K562 (cell line): ENCODE measurements at regions not wholly inside any gene's neighbourhood (a gene's known extent, or its start where the extent isn't known, plus 50 kb on each side); places are given as distances from the start of the nearest gene placed in this dataset.

Experiments used
- CEBPB ChIP-seq: fragments of 450-650 bp; IDR thresholded peaks from 2 replicates; pipeline ENCODE4 v1.6.1; 2016; ENCODE audit warnings: missing genetic modification characterization, missing compliant biosample characterization
- DACH1 ChIP-seq: fragments of 450-650 bp; IDR thresholded peaks from 2 replicates; pipeline ENCODE4 v1.6.1; 2018; ENCODE audit not compliant: partially characterized antibody
- EP300 ChIP-seq: IDR thresholded peaks from 2 replicates; pipeline ENCODE4 v1.6.1; 2012; ENCODE audit warnings: low read length, improper control_type of control experiment
- NR4A1 ChIP-seq, 2 experiments: fragments of 250-450 bp in 1 of 2; fragments of 450-650 bp in 1 of 2; sonication (Bioruptor Pico) in 1 of 2; IDR thresholded peaks; 2 replicates each; pipeline versions ENCODE4 v1.4.0 to v1.6.1; 2016 to 2020; ENCODE audit warnings: mild to moderate bottlenecking in 2 of 2, missing compliant biosample characterization in 1 of 2, missing genetic modification characterization in 1 of 2, moderate library complexity in 1 of 2
- SRSF1 ChIP-seq: fragments of 200-400 bp; formaldehyde crosslinking; IDR thresholded peaks from 2 replicates; pipeline ENCODE4 v1.6.1; 2017; ENCODE audit warnings: mild to moderate bottlenecking, low read depth, low read length, moderate library complexity
- ZBTB9 ChIP-seq: fragments of 450-650 bp; formaldehyde crosslinking; IDR thresholded peaks from 2 replicates; pipeline ENCODE4 v1.4.0; 2020; ENCODE audit warnings: mild to moderate bottlenecking, moderate library complexity
- TF ChIP-seq, protein P1 (sequence below), 2 experiments: fragments of 450-650 bp in 1 of 2; sonication (generic) in 1 of 2; formaldehyde crosslinking in 1 of 2; IDR thresholded peaks; 2 replicates each; pipeline versions ENCODE4 v1.7.1 to v1.9.0; 2016 to 2022; ENCODE audit warnings: inconsistent platforms in 1 of 2, mild to moderate bottlenecking in 1 of 2, missing genetic modification reagents in 1 of 2
- TF ChIP-seq, protein P2 (sequence below): sonication (generic); formaldehyde crosslinking; IDR thresholded peaks from 2 replicates; pipeline ENCODE4 v1.8.0; 2022; ENCODE audit warnings: mild to moderate bottlenecking, missing genetic modification reagents
- TF ChIP-seq, protein P3 (sequence below): fragments of 250-450 bp; sonication (Bioruptor Pico); IDR thresholded peaks from 2 replicates; pipeline ENCODE4 v1.8.0; 2021; ENCODE audit warnings: moderate library complexity, mild to moderate bottlenecking, inconsistent platforms
- TF ChIP-seq, protein P4 (sequence below): fragments of 450-650 bp; IDR thresholded peaks from 2 replicates; pipeline ENCODE4 v1.7.0; 2016; ENCODE audit warnings: borderline replicate concordance

GRCh38 chr2:111624411-111625156 is 259.4 kb downstream of the ANAPC1 start (continued):
- TF ChIP-seq, protein P1, sequence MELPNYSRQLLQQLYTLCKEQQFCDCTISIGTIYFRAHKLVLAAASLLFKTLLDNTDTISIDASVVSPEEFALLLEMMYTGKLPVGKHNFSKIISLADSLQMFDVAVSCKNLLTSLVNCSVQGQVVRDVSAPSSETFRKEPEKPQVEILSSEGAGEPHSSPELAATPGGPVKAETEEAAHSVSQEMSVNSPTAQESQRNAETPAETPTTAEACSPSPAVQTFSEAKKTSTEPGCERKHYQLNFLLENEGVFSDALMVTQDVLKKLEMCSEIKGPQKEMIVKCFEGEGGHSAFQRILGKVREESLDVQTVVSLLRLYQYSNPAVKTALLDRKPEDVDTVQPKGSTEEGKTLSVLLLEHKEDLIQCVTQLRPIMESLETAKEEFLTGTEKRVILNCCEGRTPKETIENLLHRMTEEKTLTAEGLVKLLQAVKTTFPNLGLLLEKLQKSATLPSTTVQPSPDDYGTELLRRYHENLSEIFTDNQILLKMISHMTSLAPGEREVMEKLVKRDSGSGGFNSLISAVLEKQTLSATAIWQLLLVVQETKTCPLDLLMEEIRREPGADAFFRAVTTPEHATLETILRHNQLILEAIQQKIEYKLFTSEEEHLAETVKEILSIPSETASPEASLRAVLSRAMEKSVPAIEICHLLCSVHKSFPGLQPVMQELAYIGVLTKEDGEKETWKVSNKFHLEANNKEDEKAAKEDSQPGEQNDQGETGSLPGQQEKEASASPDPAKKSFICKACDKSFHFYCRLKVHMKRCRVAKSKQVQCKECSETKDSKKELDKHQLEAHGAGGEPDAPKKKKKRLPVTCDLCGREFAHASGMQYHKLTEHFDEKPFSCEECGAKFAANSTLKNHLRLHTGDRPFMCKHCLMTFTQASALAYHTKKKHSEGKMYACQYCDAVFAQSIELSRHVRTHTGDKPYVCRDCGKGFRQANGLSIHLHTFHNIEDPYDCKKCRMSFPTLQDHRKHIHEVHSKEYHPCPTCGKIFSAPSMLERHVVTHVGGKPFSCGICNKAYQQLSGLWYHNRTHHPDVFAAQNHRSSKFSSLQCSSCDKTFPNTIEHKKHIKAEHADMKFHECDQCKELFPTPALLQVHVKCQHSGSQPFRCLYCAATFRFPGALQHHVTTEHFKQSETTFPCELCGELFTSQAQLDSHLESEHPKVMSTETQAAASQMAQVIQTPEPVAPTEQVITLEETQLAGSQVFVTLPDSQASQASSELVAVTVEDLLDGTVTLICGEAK (IDR thresholded peaks at IDR 0.05) = no peak
- TF ChIP-seq, protein P1 (CRISPR knock-in tag; IDR thresholded peaks at IDR 0.05) = no peak
- TF ChIP-seq, protein P2, sequence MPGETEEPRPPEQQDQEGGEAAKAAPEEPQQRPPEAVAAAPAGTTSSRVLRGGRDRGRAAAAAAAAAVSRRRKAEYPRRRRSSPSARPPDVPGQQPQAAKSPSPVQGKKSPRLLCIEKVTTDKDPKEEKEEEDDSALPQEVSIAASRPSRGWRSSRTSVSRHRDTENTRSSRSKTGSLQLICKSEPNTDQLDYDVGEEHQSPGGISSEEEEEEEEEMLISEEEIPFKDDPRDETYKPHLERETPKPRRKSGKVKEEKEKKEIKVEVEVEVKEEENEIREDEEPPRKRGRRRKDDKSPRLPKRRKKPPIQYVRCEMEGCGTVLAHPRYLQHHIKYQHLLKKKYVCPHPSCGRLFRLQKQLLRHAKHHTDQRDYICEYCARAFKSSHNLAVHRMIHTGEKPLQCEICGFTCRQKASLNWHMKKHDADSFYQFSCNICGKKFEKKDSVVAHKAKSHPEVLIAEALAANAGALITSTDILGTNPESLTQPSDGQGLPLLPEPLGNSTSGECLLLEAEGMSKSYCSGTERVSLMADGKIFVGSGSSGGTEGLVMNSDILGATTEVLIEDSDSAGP (CRISPR knock-in tag) = peak; percentile 72
- TF ChIP-seq ZBTB9 (CRISPR knock-in tag) = no peak
- no peak for TF ChIP-seq NR4A1 (CRISPR knock-in tag; IDR thresholded peaks at IDR 0.05)
- TF ChIP-seq NR4A1 (tag; IDR thresholded peaks at IDR 0.05) = no peak
- TF ChIP-seq SRSF1 = no peak
- TF ChIP-seq DACH1 = no peak
- peak; percentile 98 for TF ChIP-seq CEBPB (tag)
- TF ChIP-seq EP300 = peak; percentile 52; the same call in 1 of the 2 replicates
- TF ChIP-seq, protein P3, sequence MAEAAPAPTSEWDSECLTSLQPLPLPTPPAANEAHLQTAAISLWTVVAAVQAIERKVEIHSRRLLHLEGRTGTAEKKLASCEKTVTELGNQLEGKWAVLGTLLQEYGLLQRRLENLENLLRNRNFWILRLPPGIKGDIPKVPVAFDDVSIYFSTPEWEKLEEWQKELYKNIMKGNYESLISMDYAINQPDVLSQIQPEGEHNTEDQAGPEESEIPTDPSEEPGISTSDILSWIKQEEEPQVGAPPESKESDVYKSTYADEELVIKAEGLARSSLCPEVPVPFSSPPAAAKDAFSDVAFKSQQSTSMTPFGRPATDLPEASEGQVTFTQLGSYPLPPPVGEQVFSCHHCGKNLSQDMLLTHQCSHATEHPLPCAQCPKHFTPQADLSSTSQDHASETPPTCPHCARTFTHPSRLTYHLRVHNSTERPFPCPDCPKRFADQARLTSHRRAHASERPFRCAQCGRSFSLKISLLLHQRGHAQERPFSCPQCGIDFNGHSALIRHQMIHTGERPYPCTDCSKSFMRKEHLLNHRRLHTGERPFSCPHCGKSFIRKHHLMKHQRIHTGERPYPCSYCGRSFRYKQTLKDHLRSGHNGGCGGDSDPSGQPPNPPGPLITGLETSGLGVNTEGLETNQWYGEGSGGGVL (CRISPR knock-in tag) = no peak
- TF ChIP-seq, protein P4, sequence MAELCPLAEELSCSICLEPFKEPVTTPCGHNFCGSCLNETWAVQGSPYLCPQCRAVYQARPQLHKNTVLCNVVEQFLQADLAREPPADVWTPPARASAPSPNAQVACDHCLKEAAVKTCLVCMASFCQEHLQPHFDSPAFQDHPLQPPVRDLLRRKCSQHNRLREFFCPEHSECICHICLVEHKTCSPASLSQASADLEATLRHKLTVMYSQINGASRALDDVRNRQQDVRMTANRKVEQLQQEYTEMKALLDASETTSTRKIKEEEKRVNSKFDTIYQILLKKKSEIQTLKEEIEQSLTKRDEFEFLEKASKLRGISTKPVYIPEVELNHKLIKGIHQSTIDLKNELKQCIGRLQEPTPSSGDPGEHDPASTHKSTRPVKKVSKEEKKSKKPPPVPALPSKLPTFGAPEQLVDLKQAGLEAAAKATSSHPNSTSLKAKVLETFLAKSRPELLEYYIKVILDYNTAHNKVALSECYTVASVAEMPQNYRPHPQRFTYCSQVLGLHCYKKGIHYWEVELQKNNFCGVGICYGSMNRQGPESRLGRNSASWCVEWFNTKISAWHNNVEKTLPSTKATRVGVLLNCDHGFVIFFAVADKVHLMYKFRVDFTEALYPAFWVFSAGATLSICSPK = no peak
